OCI-LY3 (cell line): ENCODE measurements at regions not wholly inside any gene's neighbourhood (a gene's known extent, or its start where the extent isn't known, plus 50 kb on each side); places are given as distances from the start of the nearest gene placed in this dataset.

Experiments used
- H2AFZ ChIP-seq: fragments of 200-600, 300-600 bp; shearing (Covaris generic); 2 replicates; pipeline ENCODE4 v1.6.0; 2014; ENCODE audit warnings: antibody characterized with exemption, low read depth, low read length
- H3K27ac ChIP-seq: fragments of 200-600, 300-600 bp; sonication (generic); 2 replicates; pipeline ENCODE4 v1.5.1; 2014; ENCODE audit warnings: mild to moderate bottlenecking, low read length, moderate library complexity, mixed read lengths
- H3K27me3 ChIP-seq: fragments of 200-600, 300-600 bp; sonication (generic); 2 replicates; pipeline ENCODE4 v1.6.1; 2014; ENCODE audit warnings: low read depth, low read length, mixed read lengths
- H3K36me3 ChIP-seq: fragments of 200-600, 300-600 bp; sonication (generic); replicated peaks from 2 replicates; pipeline ENCODE3; 2014; ENCODE audit warnings: low read depth, low read length, mixed read lengths
- H3K4me1 ChIP-seq: fragments of 300-600, 200-600 bp; sonication (generic); 2 replicates; pipeline ENCODE4 v1.6.1; 2014; ENCODE audit warnings: low read length, mixed read lengths
- H3K4me2 ChIP-seq: fragments of 200-600, 300-600 bp; sonication (generic); 2 replicates; pipeline ENCODE4 v1.6.1; 2014; ENCODE audit warnings: low read length, mixed read lengths
- H3K4me3 ChIP-seq: fragments of 300-600, 200-600 bp; sonication (generic); 2 replicates; pipeline ENCODE4 v1.5.1; 2014; ENCODE audit warnings: antibody characterized with exemption, mild to moderate bottlenecking, low read length, moderate library complexity
- H3K79me2 ChIP-seq: fragments of 300-600, 200-600 bp; shearing (Covaris generic); 2 replicates; pipeline ENCODE4 v1.6.1; 2014; ENCODE audit warnings: mild to moderate bottlenecking, low read length, mixed read lengths
- H3K9ac ChIP-seq: fragments of 300-600, 200-600 bp; shearing (Covaris generic); 2 replicates; pipeline ENCODE4 v1.6.0; 2014; ENCODE audit warnings: mild to moderate bottlenecking, low read length, moderate library complexity
- H3K9me3 ChIP-seq: fragments of 200-600, 300-600 bp; shearing (Covaris generic); 2 replicates; pipeline ENCODE4 v1.6.1; 2014; ENCODE audit warnings: low read length, mixed read lengths; ENCODE audit not compliant: insufficient read depth
- H4K20me1 ChIP-seq: fragments of 200-600, 300-600 bp; sonication (generic); 2 replicates; pipeline ENCODE4 v1.6.1; 2016; ENCODE audit warnings: low read length, mixed read lengths; ENCODE audit not compliant: insufficient read depth
- EZH2phosphoT487 ChIP-seq: fragments of 200-600 bp; shearing (Covaris generic); IDR thresholded peaks from 2 replicates; pipeline ENCODE4 v1.6.1; 2018; ENCODE audit warnings: antibody characterized with exemption, mixed run types, low read depth
- TF ChIP-seq, protein P1 (sequence below): fragments of 200-600, 300-600 bp; sonication (generic); IDR thresholded peaks from 2 replicates; pipeline ENCODE4 v1.5.1; 2014; ENCODE audit warnings: antibody characterized with exemption, low read length, low read depth

DNA sequence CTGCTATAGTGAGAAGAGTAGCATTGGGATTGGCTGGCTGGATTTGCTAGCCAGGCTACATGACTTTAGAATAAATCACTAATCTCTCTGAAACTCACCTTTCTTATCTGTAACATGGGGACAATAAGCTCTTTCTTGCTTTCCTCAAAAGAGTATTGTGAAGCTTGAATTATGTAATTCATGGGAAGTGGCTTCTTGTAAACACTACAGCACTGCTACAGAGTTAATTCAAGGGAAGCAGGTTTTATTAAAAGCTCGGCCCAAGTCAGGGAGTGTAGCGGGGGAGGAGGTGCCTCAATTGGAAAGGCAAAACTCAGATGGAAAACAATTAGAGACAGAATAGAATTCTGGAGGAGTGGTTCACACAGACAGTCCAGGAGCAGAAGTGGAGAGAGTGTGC lies 100.9 kb upstream of the CELF4 start:
- no peaks in the 10 kb centered on the region for H3K4me1 ChIP-seq
- no peaks in the 10 kb centered on the region for H3K36me3 ChIP-seq
- no peaks in the 10 kb centered on the region for H3K9me3 ChIP-seq
- no peak overlapping the region for H3K4me3 ChIP-seq
- H4K20me1 ChIP-seq, result no peaks in the 10 kb centered on the region
- no peak overlapping the region for H3K9ac ChIP-seq
- no peak overlapping the region for H2AFZ ChIP-seq
- no peaks in the 10 kb centered on the region for H3K79me2 ChIP-seq
- no peak overlapping the region for H3K27ac ChIP-seq
- no peaks in the 10 kb centered on the region for H3K27me3 ChIP-seq
- TF ChIP-seq EZH2phosphoT487, result no peak
- TF ChIP-seq, protein P1, sequence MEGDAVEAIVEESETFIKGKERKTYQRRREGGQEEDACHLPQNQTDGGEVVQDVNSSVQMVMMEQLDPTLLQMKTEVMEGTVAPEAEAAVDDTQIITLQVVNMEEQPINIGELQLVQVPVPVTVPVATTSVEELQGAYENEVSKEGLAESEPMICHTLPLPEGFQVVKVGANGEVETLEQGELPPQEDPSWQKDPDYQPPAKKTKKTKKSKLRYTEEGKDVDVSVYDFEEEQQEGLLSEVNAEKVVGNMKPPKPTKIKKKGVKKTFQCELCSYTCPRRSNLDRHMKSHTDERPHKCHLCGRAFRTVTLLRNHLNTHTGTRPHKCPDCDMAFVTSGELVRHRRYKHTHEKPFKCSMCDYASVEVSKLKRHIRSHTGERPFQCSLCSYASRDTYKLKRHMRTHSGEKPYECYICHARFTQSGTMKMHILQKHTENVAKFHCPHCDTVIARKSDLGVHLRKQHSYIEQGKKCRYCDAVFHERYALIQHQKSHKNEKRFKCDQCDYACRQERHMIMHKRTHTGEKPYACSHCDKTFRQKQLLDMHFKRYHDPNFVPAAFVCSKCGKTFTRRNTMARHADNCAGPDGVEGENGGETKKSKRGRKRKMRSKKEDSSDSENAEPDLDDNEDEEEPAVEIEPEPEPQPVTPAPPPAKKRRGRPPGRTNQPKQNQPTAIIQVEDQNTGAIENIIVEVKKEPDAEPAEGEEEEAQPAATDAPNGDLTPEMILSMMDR, result no peak
- no peak overlapping the region for H3K4me2 ChIP-seq

DNA sequence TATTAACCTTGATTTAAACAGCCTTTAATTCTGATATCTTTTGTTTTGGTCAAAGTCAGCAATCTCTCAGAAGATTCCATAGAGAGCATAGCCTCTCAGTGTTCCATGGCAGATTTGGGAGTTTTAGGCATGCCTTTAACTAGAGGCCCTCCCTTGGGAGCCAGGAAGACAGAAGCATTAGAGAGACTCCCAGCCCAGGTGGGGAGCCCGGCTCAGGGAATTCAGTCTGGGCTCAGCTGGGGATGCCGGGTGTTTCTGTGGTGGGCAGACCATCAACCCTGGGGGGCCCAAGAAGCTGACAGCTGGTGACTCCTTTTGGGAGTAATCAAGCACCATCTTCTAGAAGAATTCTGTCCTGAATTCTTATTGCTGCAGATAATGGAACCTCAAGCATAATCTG lies 99.7 kb upstream of the CELF4 start:
- Histone ChIP-seq H4K20me1 (no peaks in the 10 kb centered on the region), H2AFZ (no peak overlapping the region), H3K4me2 (no peak overlapping the region), H3K9me3 (no peaks in the 10 kb centered on the region), H3K36me3 (no peaks in the 10 kb centered on the region), H3K4me1 (no peaks in the 10 kb centered on the region), H3K4me3 (no peak overlapping the region), H3K27ac (no peak overlapping the region), H3K9ac (no peak overlapping the region), H3K79me2 (no peaks in the 10 kb centered on the region), H3K27me3 (no peaks in the 10 kb centered on the region)
- TF ChIP-seq, protein P1, result no peak
- TF ChIP-seq EZH2phosphoT487, result no peak

DNA sequence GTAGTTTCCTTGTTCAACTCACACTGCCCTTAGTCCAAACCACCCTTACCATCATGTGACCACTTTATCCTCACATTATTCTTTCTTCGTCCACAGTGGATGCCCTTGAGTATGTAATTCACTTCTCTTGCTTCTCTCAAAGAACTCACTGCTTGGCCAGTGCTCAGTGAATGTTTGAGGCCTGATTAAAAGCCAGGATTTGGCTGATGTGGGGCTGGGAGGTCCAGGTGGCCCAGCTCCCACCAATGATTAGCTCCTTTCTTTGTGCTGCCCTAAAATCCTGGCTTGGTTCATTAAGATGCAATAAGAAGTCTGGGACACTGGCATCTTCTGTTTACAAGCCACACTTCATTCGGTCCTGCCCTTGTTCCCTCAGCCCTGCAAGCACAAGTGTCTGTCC lies 97.8 kb upstream of the CELF4 start:
- Histone ChIP-seq H3K27ac (no peak overlapping the region), H3K79me2 (no peaks in the 10 kb centered on the region), H3K27me3 (no peaks in the 10 kb centered on the region), H3K9me3 (no peaks in the 10 kb centered on the region), H2AFZ (no peak overlapping the region), H3K36me3 (no peaks in the 10 kb centered on the region), H3K4me3 (no peak overlapping the region), H4K20me1 (no peaks in the 10 kb centered on the region), H3K4me1 (no peaks in the 10 kb centered on the region), H3K9ac (no peak overlapping the region), H3K4me2 (no peak overlapping the region)
- TF ChIP-seq EZH2phosphoT487, result no peak
- TF ChIP-seq, protein P1, result no peak

DNA sequence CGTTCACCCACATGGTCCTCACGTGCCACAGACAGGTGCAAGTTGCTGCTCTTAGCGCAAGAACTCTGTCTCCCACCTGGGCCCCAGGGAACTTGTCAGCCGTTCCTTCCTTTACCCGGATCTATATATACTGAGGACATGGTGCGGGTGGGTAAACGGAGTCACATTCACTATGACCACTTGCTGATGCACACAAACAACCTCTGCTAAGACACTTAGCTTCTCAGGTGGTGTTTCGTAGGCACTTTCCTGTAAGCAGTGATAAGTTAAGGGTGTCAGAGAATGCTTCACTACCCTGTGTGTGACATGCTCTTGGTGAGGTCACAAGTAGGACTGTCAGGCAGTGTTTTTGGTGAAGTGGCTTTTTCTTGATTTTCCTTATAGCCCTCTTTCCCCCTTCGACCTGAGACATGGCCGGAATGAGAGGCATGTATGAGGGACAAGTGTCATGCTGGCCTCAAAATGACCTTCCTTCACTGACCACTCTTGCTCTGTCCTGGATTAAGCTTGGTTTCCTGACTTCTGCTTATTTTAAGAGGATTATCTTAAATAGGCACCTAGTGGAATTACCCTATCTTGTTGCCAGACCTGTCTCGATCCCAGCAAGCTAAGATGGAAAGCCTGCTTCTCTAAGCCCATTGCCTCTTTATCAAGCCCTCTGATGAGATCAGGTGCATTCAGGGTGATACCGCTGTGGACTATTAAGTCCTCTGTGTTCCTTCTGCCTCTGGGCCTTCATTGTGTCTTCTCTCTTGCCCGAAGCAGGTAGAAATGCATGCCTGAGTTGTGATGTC lies 97.1 kb upstream of the CELF4 start:
- H2AFZ ChIP-seq, result no peak overlapping the region
- no peaks in the 10 kb centered on the region for H3K27me3 ChIP-seq
- no peak overlapping the region for H3K27ac ChIP-seq
- H3K4me2 ChIP-seq, result no peak overlapping the region
- TF ChIP-seq, protein P1, result no peak
- no peak for TF ChIP-seq EZH2phosphoT487
- H3K4me1 ChIP-seq, result no peaks in the 10 kb centered on the region
- no peaks in the 10 kb centered on the region for H3K9me3 ChIP-seq
- no peaks in the 10 kb centered on the region for H3K79me2 ChIP-seq
- H3K4me3 ChIP-seq, result no peak overlapping the region
- H4K20me1 ChIP-seq, result no peaks in the 10 kb centered on the region
- no peak overlapping the region for H3K9ac ChIP-seq
- H3K36me3 ChIP-seq, result no peaks in the 10 kb centered on the region
